Breast epithelium (tissue), 4 donors: ENCODE measurements at regions not wholly inside any gene's neighbourhood (a gene's known extent, or its start where the extent isn't known, plus 50 kb on each side); places are given as distances from the start of the nearest gene placed in this dataset.

ENCODE experiments used
- DNase-seq, 2 donors: peaks; one replicate each; pipeline ENCODE4 v3.0.0-alpha.2; 2019; ENCODE audit warnings: low spot score in 2 of 2
- H3K27ac ChIP-seq, 2 donors: fragments of 200-600 bp; sonication (generic) in 1 of 2; one replicate each; pipeline ENCODE4 v1.5.1; 2016 to 2019; ENCODE audit warnings: mild to moderate bottlenecking in 1 of 2
- H3K27me3 ChIP-seq, 2 donors: fragments of 200-600 bp; sonication (generic) in 1 of 2; one replicate each; pipeline versions ENCODE4 v1.5.1 to v1.6.0; 2017 to 2019; ENCODE audit warnings: control low read depth in 1 of 2, mild to moderate bottlenecking in 1 of 2
- H3K36me3 ChIP-seq: fragments of 200-600 bp; one replicate; pipeline ENCODE4 v1.5.1; 2019
- H3K4me1 ChIP-seq, 2 donors: fragments of 200-600 bp; sonication (generic); one replicate each; pipeline ENCODE4 v1.5.1; 2016 to 2019; ENCODE audit warnings: control low read depth in 1 of 2
- H3K4me3 ChIP-seq, 3 donors: fragments of 200-600 bp; sonication (generic); 1 replicate in 2 of 3; 2 replicates in 1 of 3; pipeline ENCODE4 v1.5.1; 2016 to 2019; ENCODE audit warnings: mild to moderate bottlenecking in 3 of 3, moderate library complexity in 2 of 3
- H3K9me3 ChIP-seq, 2 donors: fragments of 200-600 bp; sonication (generic) in 1 of 2; one replicate each; pipeline ENCODE4 v1.5.1; 2016 to 2019; ENCODE audit warnings: control low read depth in 1 of 2
- POLR2A ChIP-seq: fragments of 450-650 bp; IDR thresholded peaks from one replicate; pipeline ENCODE4 v1.6.1; 2016; ENCODE audit warnings: antibody characterized with exemption, mild to moderate bottlenecking, moderate library complexity
- POLR2AphosphoS5 ChIP-seq, 3 donors: sonication (generic); formaldehyde crosslinking; IDR thresholded peaks; one replicate each; pipeline ENCODE4 v1.6.1; 2017; ENCODE audit warnings: antibody characterized with exemption in 3 of 3
- intact Hi-C: fragments of 100-400 bp; cut with DNase I; formaldehyde crosslinking; loops from one replicate; pipeline ENCODE4 v1.15.1; 2023; ENCODE audit warnings: low total_unique reads
- TF ChIP-seq, protein P1 (sequence below), 3 donors: fragments of 450-650 bp; IDR thresholded peaks; one replicate each; pipeline ENCODE4 v1.5.1; 2016 to 2017; ENCODE audit warnings: antibody characterized with exemption in 3 of 3, mild to moderate bottlenecking in 3 of 3, moderate library complexity in 3 of 3

DNA sequence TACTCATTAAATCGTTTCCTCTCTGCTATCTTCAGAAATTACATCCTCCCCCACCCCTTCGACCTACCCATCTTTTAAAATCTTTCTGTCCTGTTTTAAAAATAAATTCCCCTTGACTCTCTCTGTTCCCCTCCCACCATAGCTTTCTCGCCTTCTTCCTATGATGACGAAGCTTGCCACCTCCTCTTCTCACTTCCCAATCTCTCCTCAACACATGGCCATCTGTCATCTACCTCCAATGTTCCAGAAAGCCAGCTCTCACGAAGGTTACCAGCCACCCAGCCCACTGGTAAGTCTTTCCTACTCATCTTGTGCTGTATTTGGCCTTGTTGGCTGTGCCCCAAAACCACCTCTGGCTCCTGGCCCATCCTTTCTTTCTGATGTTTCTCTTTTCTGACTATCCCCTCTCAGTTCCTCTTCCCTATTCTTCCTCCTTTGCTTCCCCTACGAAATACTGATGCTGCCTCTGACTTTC, 346.3 kb downstream of the ENC1 start:
- Histone ChIP-seq H3K27me3 (no peaks in the 10 kb centered on the region), H3K27ac (peak overlapping the region; percentile 56 to 60), H3K9me3 (no peaks in the 10 kb centered on the region), H3K4me1 (peaks cover 0 to 4% of the 10 kb centered on the region in 2 donors), H3K4me3 (no peak overlapping the region), H3K36me3 (no peaks in the 10 kb centered on the region)
- TF ChIP-seq, protein P1, sequence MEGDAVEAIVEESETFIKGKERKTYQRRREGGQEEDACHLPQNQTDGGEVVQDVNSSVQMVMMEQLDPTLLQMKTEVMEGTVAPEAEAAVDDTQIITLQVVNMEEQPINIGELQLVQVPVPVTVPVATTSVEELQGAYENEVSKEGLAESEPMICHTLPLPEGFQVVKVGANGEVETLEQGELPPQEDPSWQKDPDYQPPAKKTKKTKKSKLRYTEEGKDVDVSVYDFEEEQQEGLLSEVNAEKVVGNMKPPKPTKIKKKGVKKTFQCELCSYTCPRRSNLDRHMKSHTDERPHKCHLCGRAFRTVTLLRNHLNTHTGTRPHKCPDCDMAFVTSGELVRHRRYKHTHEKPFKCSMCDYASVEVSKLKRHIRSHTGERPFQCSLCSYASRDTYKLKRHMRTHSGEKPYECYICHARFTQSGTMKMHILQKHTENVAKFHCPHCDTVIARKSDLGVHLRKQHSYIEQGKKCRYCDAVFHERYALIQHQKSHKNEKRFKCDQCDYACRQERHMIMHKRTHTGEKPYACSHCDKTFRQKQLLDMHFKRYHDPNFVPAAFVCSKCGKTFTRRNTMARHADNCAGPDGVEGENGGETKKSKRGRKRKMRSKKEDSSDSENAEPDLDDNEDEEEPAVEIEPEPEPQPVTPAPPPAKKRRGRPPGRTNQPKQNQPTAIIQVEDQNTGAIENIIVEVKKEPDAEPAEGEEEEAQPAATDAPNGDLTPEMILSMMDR (IDR thresholded peaks at IDR 0.05), result no peak
- TF ChIP-seq POLR2A (no peak), POLR2AphosphoS5 (IDR thresholded peaks at IDR 0.05) (no peak)
- DNase-seq, result no peak
- intact Hi-C loops, result no loop called here

DNA sequence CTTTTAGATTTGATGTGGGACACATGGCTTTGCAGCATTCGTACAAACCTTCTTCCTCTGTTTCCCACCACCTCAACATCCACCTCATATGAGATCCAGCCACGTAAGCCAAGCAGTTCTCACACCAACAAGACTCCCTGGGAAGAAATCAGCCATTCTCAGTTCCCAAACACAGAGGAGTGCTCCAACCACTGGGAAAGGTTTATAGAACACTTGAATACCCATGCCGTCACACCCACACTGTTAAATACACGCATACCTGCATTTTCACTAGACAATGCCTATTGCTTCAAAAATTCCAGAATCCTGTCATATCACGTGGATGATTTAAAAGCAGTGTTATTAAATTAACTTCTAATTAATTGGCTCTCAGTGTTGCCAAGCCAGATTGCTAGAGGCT, 347.3 kb downstream of the ENC1 start:
- peak overlapping the region; percentile 56 to 60 for H3K27ac ChIP-seq
- H3K9me3 ChIP-seq, result no peaks in the 10 kb centered on the region
- intact Hi-C loops, result no loop called here
- H3K4me1 ChIP-seq, result peaks cover 0 to 4% of the 10 kb centered on the region in 2 donors
- no peaks in the 10 kb centered on the region for H3K27me3 ChIP-seq
- TF ChIP-seq POLR2A, result no peak
- no peak for TF ChIP-seq POLR2AphosphoS5 (IDR thresholded peaks at IDR 0.05)
- TF ChIP-seq, protein P1 (IDR thresholded peaks at IDR 0.05), result no peak
- peak in 1 of 2 donors; percentile 33 for DNase-seq
- H3K4me3 ChIP-seq, result no peak overlapping the region
- no peaks in the 10 kb centered on the region for H3K36me3 ChIP-seq

DNA sequence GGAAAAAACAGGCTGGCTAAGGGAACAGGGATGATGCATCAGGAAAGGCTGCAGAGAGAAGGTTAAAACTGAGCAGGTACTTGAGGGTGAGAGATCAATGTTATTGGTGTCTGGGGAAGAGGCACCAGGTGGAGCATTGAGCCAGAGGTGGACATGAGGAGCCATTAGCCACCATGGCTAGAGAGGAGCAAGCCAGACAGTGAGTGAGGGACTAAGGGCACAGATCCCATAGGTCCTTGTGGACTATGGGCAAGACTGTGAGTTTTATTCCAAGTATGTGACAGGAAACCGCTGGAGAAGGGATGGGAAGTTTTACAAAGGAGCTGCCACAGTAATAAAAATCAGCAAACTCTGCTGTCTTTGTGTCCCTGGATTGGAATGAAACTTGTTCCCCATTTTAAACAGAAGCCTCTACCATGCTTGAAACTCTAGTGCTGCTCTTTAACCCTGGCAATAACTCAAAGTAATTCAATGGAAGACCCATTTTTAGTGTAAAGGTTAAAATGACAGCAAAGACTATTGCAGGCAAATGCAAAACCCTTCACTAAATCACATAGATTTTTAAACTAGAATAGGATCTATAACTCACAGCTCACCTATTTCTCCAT, 349.8 kb downstream of the ENC1 start:
- Histone ChIP-seq H3K36me3 (no peaks in the 10 kb centered on the region), H3K27ac (no peak overlapping the region), H3K9me3 (no peaks in the 10 kb centered on the region), H3K27me3 (no peaks in the 10 kb centered on the region), H3K4me3 (no peak overlapping the region), H3K4me1 (peaks cover 0 to 4% of the 10 kb centered on the region in 2 donors)
- intact Hi-C loops, result no loop called here
- TF ChIP-seq POLR2A (no peak), POLR2AphosphoS5 (IDR thresholded peaks at IDR 0.05) (no peak)
- TF ChIP-seq, protein P1 (IDR thresholded peaks at IDR 0.05), result no peak
- DNase-seq, result no peak

DNA sequence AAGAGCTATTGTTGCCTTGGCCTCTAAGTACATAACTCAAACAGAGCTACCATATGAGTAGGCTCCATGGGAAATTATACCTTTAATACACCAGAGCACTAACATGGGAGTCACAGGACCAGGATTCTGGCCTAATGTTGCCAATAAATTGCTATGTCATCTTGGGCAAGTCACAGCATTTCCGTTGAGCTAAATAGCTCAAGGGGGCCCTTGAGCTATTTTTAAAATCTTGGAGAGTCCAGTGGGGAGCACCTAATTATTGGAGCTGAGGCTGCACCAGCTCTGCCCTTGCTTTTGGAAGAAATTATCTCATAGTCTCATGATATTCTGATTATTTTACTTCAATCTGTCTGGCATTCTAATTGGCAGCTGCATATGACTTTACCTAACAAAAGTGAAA, 350.8 kb downstream of the ENC1 start:
- Histone ChIP-seq H3K36me3 (no peaks in the 10 kb centered on the region), H3K9me3 (no peaks in the 10 kb centered on the region), H3K27me3 (no peaks in the 10 kb centered on the region), H3K4me1 (peaks cover 0 to 4% of the 10 kb centered on the region in 2 donors), H3K27ac (peak overlapping the region; percentile 46 to 65), H3K4me3 (no peak overlapping the region)
- DNase-seq, result no peak
- intact Hi-C loops, result no loop called here
- TF ChIP-seq POLR2A (no peak), POLR2AphosphoS5 (IDR thresholded peaks at IDR 0.05) (no peak)
- TF ChIP-seq, protein P1 (IDR thresholded peaks at IDR 0.05), result no peak

DNA sequence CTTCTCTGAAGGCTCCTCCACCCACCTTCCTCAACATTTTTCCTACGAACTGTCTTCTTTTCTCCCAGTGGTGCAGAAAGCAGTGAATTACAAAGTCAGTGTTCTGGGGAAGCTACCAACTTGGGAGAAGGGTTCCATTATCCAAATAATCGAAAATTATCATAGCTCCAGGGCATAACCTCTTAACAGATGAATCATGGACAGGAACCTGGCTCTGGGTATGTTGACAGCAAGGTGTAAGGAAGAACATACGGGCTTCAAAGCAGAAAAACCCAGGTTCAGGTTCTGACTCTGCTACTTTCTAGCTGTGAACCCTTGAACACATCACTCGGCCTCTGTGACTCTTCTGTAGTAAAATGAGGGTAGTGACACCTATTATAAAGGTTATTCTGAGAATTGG, 351.3 kb downstream of the ENC1 start:
- H3K27me3 ChIP-seq, result no peaks in the 10 kb centered on the region
- TF ChIP-seq POLR2A (no peak), POLR2AphosphoS5 (IDR thresholded peaks at IDR 0.05) (no peak)
- H3K27ac ChIP-seq, result peak overlapping the region; percentile 46 to 65
- H3K4me1 ChIP-seq, result peaks cover 0 to under 1% of the 10 kb centered on the region in 2 donors
- intact Hi-C loops, result no loop called here
- H3K9me3 ChIP-seq, result no peaks in the 10 kb centered on the region
- no peaks in the 10 kb centered on the region for H3K36me3 ChIP-seq
- DNase-seq, result no peak
- no peak overlapping the region for H3K4me3 ChIP-seq
